Activated CD8-positive, alpha-beta T cell treated with anti-CD3 and anti-CD28 coated beads for 36 hours (primary cell): ENCODE measurements at regions not wholly inside any gene's neighbourhood (a gene's known extent, or its start where the extent isn't known, plus 50 kb on each side); places are given as distances from the start of the nearest gene placed in this dataset.

Experiments
- ATAC-seq: fragments of 200-7000 bp; cut with Tn5 transposase; one replicate; pipeline ENCODE4 v1.10.0; 2021; ENCODE audit warnings: mild to moderate bottlenecking, moderate library complexity
- CTCF ChIA-PET: fragments of 350-600 bp; sonication (Branson Sonifier 250); formaldehyde crosslinking; loops from one replicate; lab custom pipeline; 2021; ENCODE audit warnings: antibody characterized with exemption; lab: Charles Lee
- POLR2A ChIA-PET: fragments of 350-600 bp; sonication (Branson Sonifier 250); formaldehyde crosslinking; loops from one replicate; lab custom pipeline; 2021; ENCODE audit warnings: antibody characterized with exemption; lab: Charles Lee
- DNase-seq: peaks from one replicate; pipeline ENCODE4 v3.0.0-alpha.2; 2020
- H3K27ac Mint-ChIP-seq: one replicate; pipeline ENCODE4 v1.8.0; 2021; ENCODE audit warnings: mild to moderate bottlenecking, mixed read lengths
- H3K27me3 Mint-ChIP-seq: one replicate; pipeline ENCODE4 v1.8.0; 2021; ENCODE audit warnings: mixed read lengths
- H3K36me3 Mint-ChIP-seq: one replicate; pipeline ENCODE4 v1.8.0; 2021; ENCODE audit warnings: low read depth, mixed read lengths
- H3K4me1 Mint-ChIP-seq: one replicate; pipeline ENCODE4 v1.8.0; 2021; ENCODE audit warnings: low read depth, mixed read lengths
- H3K4me3 Mint-ChIP-seq: one replicate; pipeline ENCODE4 v1.8.0; 2021; ENCODE audit warnings: mild to moderate bottlenecking, moderate library complexity, mixed read lengths
- H3K9me3 Mint-ChIP-seq: one replicate; pipeline ENCODE4 v1.8.0; 2021; ENCODE audit warnings: mixed read lengths
- CTCF ChIP-seq: fragments of 200-600 bp; IDR thresholded peaks from one replicate; pipeline ENCODE4 v1.8.0; 2022; ENCODE audit warnings: antibody characterized with exemption, mild to moderate bottlenecking
- intact Hi-C: fragments of 100-400 bp; cut with micrococcal nuclease; formaldehyde crosslinking; loops from one replicate; pipeline ENCODE4 v1.10.0; 2022

- Mint-ChIP-seq H3K36me3 (peaks cover 2% of the 10 kb centered on the region), H3K4me1 (no peaks in the 10 kb centered on the region), H3K27ac (no peak overlapping the region), H3K27me3 (peaks cover 10% of the 10 kb centered on the region), H3K4me3 (no peak overlapping the region), H3K9me3 (peaks cover 4% of the 10 kb centered on the region)
- intact Hi-C loops: no loop called here
- TF ChIP-seq CTCF: no peak
- POLR2A ChIA-PET: interaction anchor here (0.9 kb wide), 1 partner anchor 39 kb away, joined by 3 read pairs; no protein-coding TSS in a partner anchor
- CTCF ChIA-PET: interaction anchor here (1.0 to 1.6 kb wide), 4 partner anchors 11 to 39 kb away, joined by 3 to 4 read pairs (median 3); no protein-coding TSS in a partner anchor
- DNase-seq (peak; percentile 23), ATAC-seq (no peak)
These were observed 174.5 kb downstream of the MRPL14 start for GRCh38 chr6:43952746-43953145.

GRCh38 chr6:43951756-43952675 lies 175.2 kb downstream of the MRPL14 start:
- CTCF ChIA-PET: interaction anchor here (1.0 to 1.6 kb wide), 2 partner anchors 21 to 39 kb away, joined by 3 read pairs; no protein-coding TSS in a partner anchor
- H3K36me3 Mint-ChIP-seq: peaks cover 2% of the 10 kb centered on the region
- no peak for TF ChIP-seq CTCF

GRCh38 chr6:43951063-43951755 lies 176.0 kb downstream of the MRPL14 start:
- no peaks in the 10 kb centered on the region for H3K4me1 Mint-ChIP-seq
- ChIA-PET CTCF (interaction anchor here (0.9 to 1.6 kb wide), 2 partner anchors 15 to 20 kb away, joined by 3 read pairs; no protein-coding TSS in a partner anchor), POLR2A (no interaction called here)
- peak; percentile 45 for DNase-seq
- intact Hi-C loops: no loop called here
- H3K36me3 Mint-ChIP-seq: peaks cover under 1% of the 10 kb centered on the region
- no peak overlapping the region for H3K27ac Mint-ChIP-seq
- H3K27me3 Mint-ChIP-seq: peaks cover 3% of the 10 kb centered on the region
- no peak overlapping the region for H3K4me3 Mint-ChIP-seq
- peak; percentile 29 for TF ChIP-seq CTCF
- peak; percentile 84 for ATAC-seq
- H3K9me3 Mint-ChIP-seq: peaks cover 3% of the 10 kb centered on the region

More at GRCh38 chr6:43951756-43952675, 175.2 kb downstream of the MRPL14 start:
- POLR2A ChIA-PET: no interaction called here
- intact Hi-C loops: no loop called here
- Mint-ChIP-seq H3K27ac (no peak overlapping the region), H3K9me3 (peaks cover 4% of the 10 kb centered on the region), H3K4me1 (no peaks in the 10 kb centered on the region), H3K4me3 (no peak overlapping the region), H3K27me3 (peaks cover 7% of the 10 kb centered on the region)
- ATAC-seq (peak; percentile 50), DNase-seq (no peak)

- intact Hi-C loops: no loop called here
- CTCF ChIA-PET: interaction anchor here (0.9 kb wide), 1 partner anchor 15 kb away, joined by 3 read pairs; no protein-coding TSS in a partner anchor
These were observed 176.6 kb downstream of the MRPL14 start for GRCh38 chr6:43950731-43951062.

More at GRCh38 chr6:43950731-43951062, 176.6 kb downstream of the MRPL14 start:
- no peak for DNase-seq
- Mint-ChIP-seq H3K27me3 (peaks cover 2% of the 10 kb centered on the region), H3K9me3 (peaks cover 8% of the 10 kb centered on the region), H3K4me1 (no peaks in the 10 kb centered on the region), H3K4me3 (no peak overlapping the region), H3K36me3 (no peaks in the 10 kb centered on the region), H3K27ac (no peak overlapping the region)
- ATAC-seq: no peak
- no peak for TF ChIP-seq CTCF
- POLR2A ChIA-PET: no interaction called here
